A172 (cell line): ENCODE measurements at regions not wholly inside any gene's neighbourhood (a gene's known extent, or its start where the extent isn't known, plus 50 kb on each side); places are given as distances from the start of the nearest gene placed in this dataset.

Experiments
- DNase-seq: peaks from one replicate; pipeline ENCODE4 v3.0.0-alpha.2; 2015; ENCODE audit warnings: low spot score

- DNase-seq, result no peak
Observed at GRCh38 chr10:31709476-31709875, 219.2 kb downstream of the ARHGAP12 start.

GRCh38 chr10:31709028-31709427 lies 219.6 kb downstream of the ARHGAP12 start:
- peak; percentile 28 for DNase-seq

GRCh38 chr10:31708474-31708873 lies 220.2 kb downstream of the ARHGAP12 start:
- DNase-seq, result no peak

- no peak for DNase-seq
Observed at GRCh38 chr10:31708046-31708445, 220.6 kb downstream of the ARHGAP12 start.

- DNase-seq, result peak; percentile 68
Observed at GRCh38 chr10:31707093-31708039, 221.3 kb downstream of the ARHGAP12 start.

- no peak for DNase-seq
Observed at GRCh38 chr10:31706464-31707092, 222.1 kb downstream of the ARHGAP12 start.

GRCh38 chr10:31705136-31705535 lies 223.5 kb downstream of the ARHGAP12 start:
- no peak for DNase-seq

- DNase-seq, result no peak
Observed at GRCh38 chr10:31704195-31704594, 224.4 kb downstream of the ARHGAP12 start.

GRCh38 chr10:31702954-31703353 lies 225.7 kb downstream of the ARHGAP12 start:
- DNase-seq, result no peak

GRCh38 chr10:31702005-31702404 lies 226.6 kb downstream of the ARHGAP12 start:
- no peak for DNase-seq

- no peak for DNase-seq
Observed at GRCh38 chr10:31701546-31701945, 227.1 kb downstream of the ARHGAP12 start.

- DNase-seq, result no peak
Observed at GRCh38 chr10:31700181-31700611, 228.4 kb downstream of the ARHGAP12 start.

GRCh38 chr10:31698181-31698830 lies 230.3 kb downstream of the ARHGAP12 start:
- DNase-seq, result peak; percentile 30

- DNase-seq, result peak; percentile 92
Observed at GRCh38 chr10:31697271-31698180, 231.1 kb downstream of the ARHGAP12 start.

- no peak for DNase-seq
Observed at GRCh38 chr10:31694929-31695837, 233.4 kb downstream of the ARHGAP12 start.

GRCh38 chr10:31694126-31694685 lies 234.4 kb downstream of the ARHGAP12 start:
- DNase-seq, result no peak

- DNase-seq, result no peak
Observed at GRCh38 chr10:31693491-31693890, 235.1 kb downstream of the ARHGAP12 start.

- DNase-seq, result no peak
Observed at GRCh38 chr10:31689233-31689632, 239.4 kb downstream of the ARHGAP12 start.

- no peak for DNase-seq
Observed at GRCh38 chr10:31687663-31688482, 240.8 kb downstream of the ARHGAP12 start.
